ENCODE measurements at regions not wholly inside any gene's neighbourhood (a gene's known extent, or its start where the extent isn't known, plus 50 kb on each side); places are given as distances from the start of the nearest gene placed in this dataset.
"Not testable (repeated sequence)": the region's sequence is repeated elsewhere in the genome, so short reads cannot be mapped to it uniquely, and the experiment has no call there.

DNA sequence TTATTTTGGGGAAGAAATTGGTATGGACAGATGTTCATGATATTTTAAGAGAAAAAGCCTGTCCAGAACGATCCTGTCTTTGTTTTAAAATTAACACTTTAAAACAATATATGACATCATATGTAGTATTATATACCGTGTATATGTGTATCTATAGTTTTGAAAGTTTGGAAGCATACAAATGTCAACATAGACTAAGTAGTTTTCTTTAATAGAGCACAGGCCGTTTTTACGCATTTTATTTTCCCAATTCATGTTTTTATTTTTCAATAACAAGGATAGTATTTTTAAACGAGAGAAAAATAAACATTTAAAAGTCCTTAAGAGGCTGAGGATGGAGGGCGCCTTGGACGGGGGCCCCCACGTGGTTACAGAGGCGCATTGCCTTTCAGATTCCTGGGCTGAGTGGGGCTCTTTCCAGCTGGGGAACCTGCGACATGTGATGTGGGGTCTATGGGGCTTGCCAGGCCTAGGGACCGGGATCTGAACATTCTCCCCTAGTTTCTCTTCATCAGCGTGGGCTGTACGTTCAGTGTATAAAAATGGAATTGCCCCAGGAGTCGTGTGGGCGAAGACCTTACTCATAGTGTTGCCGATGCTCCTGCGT is 127.8 kb upstream of the ZNF746 start:
- TF ChIP-seq, protein P1, sequence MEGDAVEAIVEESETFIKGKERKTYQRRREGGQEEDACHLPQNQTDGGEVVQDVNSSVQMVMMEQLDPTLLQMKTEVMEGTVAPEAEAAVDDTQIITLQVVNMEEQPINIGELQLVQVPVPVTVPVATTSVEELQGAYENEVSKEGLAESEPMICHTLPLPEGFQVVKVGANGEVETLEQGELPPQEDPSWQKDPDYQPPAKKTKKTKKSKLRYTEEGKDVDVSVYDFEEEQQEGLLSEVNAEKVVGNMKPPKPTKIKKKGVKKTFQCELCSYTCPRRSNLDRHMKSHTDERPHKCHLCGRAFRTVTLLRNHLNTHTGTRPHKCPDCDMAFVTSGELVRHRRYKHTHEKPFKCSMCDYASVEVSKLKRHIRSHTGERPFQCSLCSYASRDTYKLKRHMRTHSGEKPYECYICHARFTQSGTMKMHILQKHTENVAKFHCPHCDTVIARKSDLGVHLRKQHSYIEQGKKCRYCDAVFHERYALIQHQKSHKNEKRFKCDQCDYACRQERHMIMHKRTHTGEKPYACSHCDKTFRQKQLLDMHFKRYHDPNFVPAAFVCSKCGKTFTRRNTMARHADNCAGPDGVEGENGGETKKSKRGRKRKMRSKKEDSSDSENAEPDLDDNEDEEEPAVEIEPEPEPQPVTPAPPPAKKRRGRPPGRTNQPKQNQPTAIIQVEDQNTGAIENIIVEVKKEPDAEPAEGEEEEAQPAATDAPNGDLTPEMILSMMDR (IDR thresholded peaks at IDR 0.05): peak; percentile 21 to 50 (median 44)
- no peak for TF ChIP-seq POLR2A (IDR thresholded peaks at IDR 0.05)
- peak; percentile 74 for DNase-seq
- H3K27ac ChIP-seq: no peak overlapping the region
- WGBS, 2 donors: 28 to 30% methylated on average over 17 of the region's 17 CpGs
- peaks cover 7% of the 10 kb centered on the region for H3K4me1 ChIP-seq
- intact Hi-C loops (cut with DNase I; ENCODE audit: low total_unique reads): no loop called here
- H3K27me3 ChIP-seq: no peaks in the 10 kb centered on the region
- no peaks in the 10 kb centered on the region for H3K36me3 ChIP-seq (ENCODE audit: low read depth, missing control alignments)
- H3K9me3 ChIP-seq: no peaks in the 10 kb centered on the region
- H3K4me3 ChIP-seq: peak overlapping the region; percentile 97 to 99

DNA sequence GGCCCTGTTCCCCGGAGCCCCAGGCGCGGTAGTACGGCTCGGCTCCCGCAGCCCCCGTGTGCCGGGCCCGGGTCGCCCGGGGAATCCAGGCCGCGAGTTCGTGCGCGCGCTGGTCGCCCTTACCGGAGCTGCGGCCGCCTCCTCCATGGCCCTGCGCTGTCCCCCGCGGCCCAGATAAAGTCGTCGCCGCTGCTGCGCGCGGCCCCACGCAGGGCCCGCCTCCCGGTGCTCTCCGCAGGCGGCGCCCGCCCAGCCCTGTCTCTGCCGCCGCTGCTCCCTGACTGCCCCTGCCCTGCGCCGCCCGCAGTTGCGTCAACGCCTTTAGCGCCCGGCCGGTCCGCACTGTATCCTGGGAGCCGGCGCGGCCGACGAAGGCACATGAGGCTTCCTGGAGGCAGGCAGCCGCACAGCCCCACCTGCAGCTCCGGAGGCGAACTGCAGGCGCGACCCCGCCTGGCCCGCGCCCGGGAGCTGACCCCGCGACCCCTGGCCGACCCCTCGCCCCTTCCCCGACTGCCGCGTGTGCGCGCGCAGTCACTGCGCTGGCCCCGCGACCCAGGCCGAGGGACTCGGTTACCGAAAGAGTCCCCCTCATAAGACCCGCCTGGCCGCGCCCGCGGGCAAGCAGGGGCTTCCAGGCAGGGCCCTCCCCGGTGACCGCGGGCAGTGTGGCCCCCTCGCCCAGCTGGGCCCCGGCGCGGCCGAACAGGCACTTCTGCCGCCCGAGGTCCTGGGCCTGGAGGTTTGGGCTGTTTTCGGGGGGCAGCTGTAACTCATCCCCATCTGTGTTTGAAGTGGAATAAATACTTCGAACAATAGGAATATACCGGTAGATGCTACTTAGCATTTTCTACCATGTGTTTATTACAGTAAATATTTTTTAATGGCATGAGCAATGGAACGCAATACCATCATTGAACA is 127.1 kb upstream of the ZNF746 start:
- DNase-seq: peak; percentile 96
- intact Hi-C loops (cut with DNase I; ENCODE audit: low total_unique reads): no loop called here
- no peaks in the 10 kb centered on the region for H3K36me3 ChIP-seq (ENCODE audit: low read depth, missing control alignments)
- 1 to 4% methylated on average over 11 to 97 of the region's 97 CpGs for WGBS, 2 donors
- H3K4me1 ChIP-seq: peaks cover 7% of the 10 kb centered on the region
- H3K27ac ChIP-seq: peak overlapping the region; percentile 71 to 82
- peak overlapping the region; percentile 97 to 99 for H3K4me3 ChIP-seq
- TF ChIP-seq POLR2A (IDR thresholded peaks at IDR 0.05): no peak
- TF ChIP-seq, protein P1 (IDR thresholded peaks at IDR 0.05): peak; percentile 95 to 99 (median 98)
- no peaks in the 10 kb centered on the region for H3K9me3 ChIP-seq
- H3K27me3 ChIP-seq: no peaks in the 10 kb centered on the region

DNA sequence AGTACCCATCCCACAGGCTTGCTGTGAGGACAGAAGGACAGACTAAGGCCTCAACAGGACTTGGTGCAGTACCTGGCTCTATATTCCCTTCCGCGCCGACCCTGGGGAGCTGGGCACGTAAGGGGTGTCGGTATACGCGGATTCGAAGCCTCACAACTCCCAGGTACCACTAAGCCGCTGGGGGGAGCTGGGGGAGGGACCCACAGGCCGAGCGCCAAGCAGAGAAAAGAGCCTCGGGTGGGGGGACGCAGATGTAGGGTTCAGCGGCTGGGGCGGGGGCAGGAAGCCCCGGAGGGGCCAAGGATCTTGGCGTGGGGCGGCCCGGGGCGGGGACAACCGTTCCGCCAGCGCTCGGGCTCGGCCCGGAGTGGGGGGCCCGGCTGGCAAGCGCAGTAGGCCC is 126.4 kb upstream of the ZNF746 start:
- Histone ChIP-seq H3K27me3 (no peaks in the 10 kb centered on the region), H3K4me3 (peak overlapping the region; percentile 97 to 99), H3K36me3 (ENCODE audit: low read depth, missing control alignments) (no peaks in the 10 kb centered on the region), H3K27ac (peak overlapping the region; percentile 71 to 82), H3K4me1 (peaks cover 7% of the 10 kb centered on the region), H3K9me3 (no peaks in the 10 kb centered on the region)
- WGBS, 2 donors: 0 to 3% methylated on average over 6 to 26 of the region's 28 CpGs
- TF ChIP-seq, protein P1 (IDR thresholded peaks at IDR 0.05): no peak
- no peak for TF ChIP-seq POLR2A (IDR thresholded peaks at IDR 0.05)
- DNase-seq: peak; percentile 35
- intact Hi-C loops (cut with DNase I; ENCODE audit: low total_unique reads): no loop called here

DNA sequence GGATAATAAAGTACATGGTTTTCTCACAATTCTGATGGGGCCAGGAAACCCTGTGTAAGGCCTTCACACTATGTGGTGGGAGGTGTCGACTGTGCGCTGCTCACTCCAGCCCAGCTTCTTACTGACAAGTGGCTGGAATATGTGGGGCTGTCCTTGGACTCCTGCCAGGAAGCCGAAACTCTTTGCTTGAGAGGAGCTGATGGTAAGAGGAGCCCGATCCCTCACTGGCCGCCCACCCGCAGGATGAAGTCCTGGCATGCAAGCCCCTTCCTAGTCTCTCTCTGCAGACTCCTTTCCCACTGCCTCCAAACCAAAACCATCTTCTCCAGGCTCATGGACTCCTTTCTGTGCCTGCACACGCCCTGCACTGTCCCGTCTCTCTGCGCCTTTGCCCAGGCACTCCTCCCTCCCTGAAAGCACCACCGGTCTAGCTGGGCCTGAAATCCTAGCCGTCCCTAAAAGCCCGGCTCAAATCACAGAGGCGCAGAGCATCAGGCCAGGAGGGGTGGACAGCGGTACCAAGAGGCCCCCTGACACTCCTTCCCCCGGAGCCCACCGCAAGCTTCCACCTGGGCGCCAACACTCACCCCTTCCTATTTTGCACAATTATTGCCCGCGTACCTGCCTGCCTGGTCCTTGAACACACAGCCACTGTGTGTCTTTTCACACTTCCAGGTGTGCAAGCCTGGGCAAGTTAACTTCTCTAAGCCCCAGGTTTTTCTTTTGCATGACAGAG is 125.8 kb upstream of the ZNF746 start:
- H3K27me3 ChIP-seq; H3K4me1 ChIP-seq; intact Hi-C loops (cut with DNase I; ENCODE audit: low total_unique reads); H3K36me3 ChIP-seq (ENCODE audit: low read depth, missing control alignments); H3K9me3 ChIP-seq: not testable (repeated sequence)
- H3K4me3 ChIP-seq: peak overlapping the region; percentile 97 to 99
- WGBS, 2 donors: 5 to 6% methylated on average over 16 to 19 of the region's 19 CpGs
- peak overlapping the region in 1 of 2 donors; percentile 82 for H3K27ac ChIP-seq
- DNase-seq: peak; percentile 72

Measured in testis (tissue), 2 donors.